Astrocyte (in vitro differentiated cells and primary cell): ENCODE measurements at regions not wholly inside any gene's neighbourhood (a gene's known extent, or its start where the extent isn't known, plus 50 kb on each side); places are given as distances from the start of the nearest gene placed in this dataset.

Source experiments
- EZH2 ChIP-seq: IDR thresholded peaks from 2 replicates; pipeline ENCODE4 v1.6.1; 2012; ENCODE audit warnings: mild to moderate bottlenecking, low read length, inconsistent platforms; ENCODE audit not compliant: insufficient read depth
- TF ChIP-seq, protein P1 (sequence below): IDR thresholded peaks from 2 replicates; pipeline ENCODE4 v1.5.1; 2011; ENCODE audit warnings: low read depth, mild to moderate bottlenecking, inconsistent platforms, low read length, moderate library complexity; ENCODE audit not compliant: insufficient read depth

DNA sequence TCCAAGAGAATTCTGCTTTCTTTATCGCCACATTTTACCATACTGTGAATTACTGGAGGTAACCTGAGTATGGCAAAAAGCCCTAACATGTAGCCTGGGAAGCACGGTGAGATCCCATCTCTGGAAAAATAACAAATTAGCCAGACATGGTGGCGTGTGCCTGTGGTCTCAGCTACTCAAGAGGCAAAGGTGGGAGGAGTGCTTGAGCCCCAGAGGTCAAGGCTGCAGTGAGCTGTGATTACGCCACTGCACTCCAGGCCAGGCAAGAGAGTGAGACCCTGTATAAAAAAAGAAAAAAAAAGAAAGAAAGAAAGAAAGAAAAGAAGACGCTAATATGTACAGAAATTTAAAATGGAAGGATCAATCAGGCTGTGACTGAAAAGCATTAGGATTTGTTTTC lies 57.7 kb upstream of the SESTD1 start:
- TF ChIP-seq, protein P1, sequence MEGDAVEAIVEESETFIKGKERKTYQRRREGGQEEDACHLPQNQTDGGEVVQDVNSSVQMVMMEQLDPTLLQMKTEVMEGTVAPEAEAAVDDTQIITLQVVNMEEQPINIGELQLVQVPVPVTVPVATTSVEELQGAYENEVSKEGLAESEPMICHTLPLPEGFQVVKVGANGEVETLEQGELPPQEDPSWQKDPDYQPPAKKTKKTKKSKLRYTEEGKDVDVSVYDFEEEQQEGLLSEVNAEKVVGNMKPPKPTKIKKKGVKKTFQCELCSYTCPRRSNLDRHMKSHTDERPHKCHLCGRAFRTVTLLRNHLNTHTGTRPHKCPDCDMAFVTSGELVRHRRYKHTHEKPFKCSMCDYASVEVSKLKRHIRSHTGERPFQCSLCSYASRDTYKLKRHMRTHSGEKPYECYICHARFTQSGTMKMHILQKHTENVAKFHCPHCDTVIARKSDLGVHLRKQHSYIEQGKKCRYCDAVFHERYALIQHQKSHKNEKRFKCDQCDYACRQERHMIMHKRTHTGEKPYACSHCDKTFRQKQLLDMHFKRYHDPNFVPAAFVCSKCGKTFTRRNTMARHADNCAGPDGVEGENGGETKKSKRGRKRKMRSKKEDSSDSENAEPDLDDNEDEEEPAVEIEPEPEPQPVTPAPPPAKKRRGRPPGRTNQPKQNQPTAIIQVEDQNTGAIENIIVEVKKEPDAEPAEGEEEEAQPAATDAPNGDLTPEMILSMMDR: no peak
- no peak for TF ChIP-seq EZH2
